LNCaP clone FGC (cell line): ENCODE measurements at regions not wholly inside any gene's neighbourhood (a gene's known extent, or its start where the extent isn't known, plus 50 kb on each side); places are given as distances from the start of the nearest gene placed in this dataset.

Experiments
- DNase-seq: peaks from one replicate; pipeline ENCODE4 v3.0.0-alpha.2; 2011; ENCODE audit warnings: low read depth
- H3K4me3 ChIP-seq: 2 replicates; pipeline ENCODE4 v1.5.1; 2011; ENCODE audit warnings: mild to moderate bottlenecking, low read depth, low read length, control low read depth
- TF ChIP-seq, protein P1 (sequence below): IDR thresholded peaks from 2 replicates; pipeline ENCODE4 v1.5.1; 2012; ENCODE audit warnings: mild to moderate bottlenecking; ENCODE audit not compliant: control insufficient read depth, insufficient read depth; ENCODE audit errors: extremely low read depth

DNA sequence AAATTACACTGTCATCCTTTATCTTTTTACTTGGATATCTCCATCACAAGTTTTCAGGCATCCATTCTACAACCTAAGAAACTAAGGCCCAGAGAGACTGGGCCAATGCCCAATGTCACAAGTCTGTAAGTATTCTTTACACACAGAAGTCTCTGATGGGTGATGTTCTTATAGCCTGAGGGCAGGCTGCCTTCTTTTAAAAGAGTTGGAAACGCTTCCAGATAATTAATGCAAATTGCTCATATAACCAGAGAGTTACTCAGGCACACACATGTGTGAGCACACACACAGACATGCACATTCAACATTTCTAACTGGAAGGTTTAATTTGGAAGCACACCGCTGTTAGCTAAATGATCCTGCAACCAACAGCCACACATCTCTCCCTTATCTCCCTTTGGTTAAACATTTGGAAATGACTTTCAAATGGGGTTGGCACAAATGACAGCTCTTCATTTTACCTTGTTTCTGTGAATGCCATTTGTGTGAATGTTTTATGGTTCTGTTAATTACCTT lies 160.8 kb upstream of the TMPO start:
- no peak overlapping the region for H3K4me3 ChIP-seq
- TF ChIP-seq, protein P1, sequence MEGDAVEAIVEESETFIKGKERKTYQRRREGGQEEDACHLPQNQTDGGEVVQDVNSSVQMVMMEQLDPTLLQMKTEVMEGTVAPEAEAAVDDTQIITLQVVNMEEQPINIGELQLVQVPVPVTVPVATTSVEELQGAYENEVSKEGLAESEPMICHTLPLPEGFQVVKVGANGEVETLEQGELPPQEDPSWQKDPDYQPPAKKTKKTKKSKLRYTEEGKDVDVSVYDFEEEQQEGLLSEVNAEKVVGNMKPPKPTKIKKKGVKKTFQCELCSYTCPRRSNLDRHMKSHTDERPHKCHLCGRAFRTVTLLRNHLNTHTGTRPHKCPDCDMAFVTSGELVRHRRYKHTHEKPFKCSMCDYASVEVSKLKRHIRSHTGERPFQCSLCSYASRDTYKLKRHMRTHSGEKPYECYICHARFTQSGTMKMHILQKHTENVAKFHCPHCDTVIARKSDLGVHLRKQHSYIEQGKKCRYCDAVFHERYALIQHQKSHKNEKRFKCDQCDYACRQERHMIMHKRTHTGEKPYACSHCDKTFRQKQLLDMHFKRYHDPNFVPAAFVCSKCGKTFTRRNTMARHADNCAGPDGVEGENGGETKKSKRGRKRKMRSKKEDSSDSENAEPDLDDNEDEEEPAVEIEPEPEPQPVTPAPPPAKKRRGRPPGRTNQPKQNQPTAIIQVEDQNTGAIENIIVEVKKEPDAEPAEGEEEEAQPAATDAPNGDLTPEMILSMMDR, result no peak
- no peak for DNase-seq

- TF ChIP-seq, protein P1, result no peak
- no peak for DNase-seq
- H3K4me3 ChIP-seq, result no peak overlapping the region
Measured at GRCh38 chr12:98355322-98355721, 160.1 kb upstream of the TMPO start.

- H3K4me3 ChIP-seq, result no peak overlapping the region
- DNase-seq, result no peak
- TF ChIP-seq, protein P1, result no peak
Measured at GRCh38 chr12:98355933-98356332, 159.5 kb upstream of the TMPO start.

DNA sequence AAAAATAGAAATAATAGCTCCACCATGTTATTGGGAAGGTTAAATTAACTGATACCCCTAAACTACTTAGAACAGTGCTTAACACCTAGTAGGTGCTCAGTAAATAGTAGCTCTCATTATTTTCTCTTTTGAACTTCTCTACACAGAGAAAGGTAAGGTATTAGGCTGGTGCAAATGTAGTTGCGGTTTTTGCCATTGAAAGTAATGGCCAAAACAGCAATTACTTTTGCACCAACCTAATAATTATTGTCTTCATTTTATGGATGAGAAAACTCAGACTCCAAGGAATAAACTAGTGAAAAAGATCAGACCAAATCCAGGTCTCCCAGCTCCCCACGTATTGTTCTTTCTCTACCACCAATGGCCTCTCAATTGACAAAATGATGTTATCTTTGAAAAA lies 157.2 kb upstream of the TMPO start:
- H3K4me3 ChIP-seq, result no peak overlapping the region
- no peak for DNase-seq

GRCh38 chr12:98359856-98360255 lies 155.5 kb upstream of the TMPO start:
- no peak for DNase-seq
- TF ChIP-seq, protein P1, result no peak
- H3K4me3 ChIP-seq, result no peak overlapping the region

More for the DNA sequence above, 157.2 kb upstream of the TMPO start:
- TF ChIP-seq, protein P1, result no peak

DNA sequence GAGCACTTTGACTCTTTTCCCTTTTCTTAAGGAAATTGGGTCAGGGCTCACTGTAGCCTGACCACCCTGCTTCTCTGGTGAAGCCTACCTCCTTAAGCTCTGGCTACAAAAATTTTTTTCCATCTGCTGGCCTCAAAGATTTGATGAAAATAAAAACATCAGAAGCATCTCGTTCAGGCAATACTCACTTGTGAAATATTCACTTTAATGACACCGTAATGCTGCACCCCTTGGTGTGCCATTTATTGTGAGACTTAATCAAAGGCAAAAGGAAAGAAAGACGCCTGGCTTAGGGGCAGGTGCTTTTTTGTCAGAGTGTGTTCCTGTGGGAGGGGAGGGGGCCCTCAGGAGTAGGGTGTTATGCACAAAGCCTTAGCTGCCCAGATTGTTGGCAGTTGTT lies 155.0 kb upstream of the TMPO start:
- TF ChIP-seq, protein P1, result no peak
- no peak overlapping the region for H3K4me3 ChIP-seq
- no peak for DNase-seq

GRCh38 chr12:98369581-98369980 lies 145.8 kb upstream of the TMPO start:
- DNase-seq, result no peak
- TF ChIP-seq, protein P1, result no peak
- no peak overlapping the region for H3K4me3 ChIP-seq
